SJCRH30 (cell line): ENCODE measurements at regions not wholly inside any gene's neighbourhood (a gene's known extent, or its start where the extent isn't known, plus 50 kb on each side); places are given as distances from the start of the nearest gene placed in this dataset.
"Not testable (repeated sequence)": the region's sequence is repeated elsewhere in the genome, so short reads cannot be mapped to it uniquely, and the experiment has no call there.

Experiments used
- DNase-seq, 2 experiments: peaks; one replicate each; pipeline ENCODE4 v3.0.0-alpha.2; 2015 to 2020
- H3K27ac ChIP-seq: fragments of 250-450 bp; sonication (Bioruptor Pico); 2 replicates; pipeline ENCODE4 v1.5.1; 2020; ENCODE audit warnings: mild to moderate bottlenecking, moderate library complexity
- H3K27me3 ChIP-seq: fragments of 250-450 bp; sonication (Bioruptor Pico); 2 replicates; pipeline ENCODE4 v1.5.1; 2020; ENCODE audit warnings: mild to moderate bottlenecking, moderate library complexity
- H3K36me3 ChIP-seq: fragments of 250-450 bp; sonication (Bioruptor Pico); 2 replicates; pipeline ENCODE4 v1.5.1; 2020; ENCODE audit warnings: mild to moderate bottlenecking, moderate library complexity
- H3K4me1 ChIP-seq: fragments of 250-450 bp; sonication (Bioruptor Pico); 2 replicates; pipeline ENCODE4 v1.5.1; 2020; ENCODE audit warnings: mild to moderate bottlenecking, moderate library complexity
- H3K4me3 ChIP-seq: fragments of 250-450 bp; sonication (Bioruptor Pico); 2 replicates; pipeline ENCODE4 v1.5.1; 2020; ENCODE audit warnings: mild to moderate bottlenecking, moderate library complexity
- H3K9me3 ChIP-seq: fragments of 250-450 bp; sonication (Bioruptor Pico); replicated peaks from 2 replicates; pipeline ENCODE4 v1.5.1; 2020; ENCODE audit warnings: mild to moderate bottlenecking, moderate library complexity

DNA sequence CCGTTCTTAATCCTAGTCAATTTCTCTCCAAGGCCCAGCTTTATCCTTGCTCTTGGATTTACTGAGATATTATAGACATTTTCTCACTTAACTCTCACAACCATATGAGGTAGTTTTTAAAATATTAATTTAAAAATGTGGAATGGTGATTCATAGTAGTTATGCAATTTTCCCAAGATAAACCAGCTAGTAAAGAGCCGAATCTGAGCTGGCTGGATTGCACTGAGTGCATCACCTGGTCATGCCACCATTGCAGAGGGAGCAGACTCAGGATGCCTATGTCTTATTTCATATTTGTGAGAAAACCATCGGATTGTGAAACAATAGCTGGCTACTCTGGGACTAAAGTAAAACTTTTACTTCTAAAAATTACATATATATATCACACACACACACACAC lies 494.0 kb downstream of the KCNT2 start:
- no peak for DNase-seq
- H3K36me3 ChIP-seq = no peaks in the 10 kb centered on the region
- H3K9me3 ChIP-seq = no peaks in the 10 kb centered on the region
- H3K4me1 ChIP-seq = no peaks in the 10 kb centered on the region
- H3K4me3 ChIP-seq = no peak overlapping the region
- H3K27ac ChIP-seq = no peak overlapping the region
- no peaks in the 10 kb centered on the region for H3K27me3 ChIP-seq

DNA sequence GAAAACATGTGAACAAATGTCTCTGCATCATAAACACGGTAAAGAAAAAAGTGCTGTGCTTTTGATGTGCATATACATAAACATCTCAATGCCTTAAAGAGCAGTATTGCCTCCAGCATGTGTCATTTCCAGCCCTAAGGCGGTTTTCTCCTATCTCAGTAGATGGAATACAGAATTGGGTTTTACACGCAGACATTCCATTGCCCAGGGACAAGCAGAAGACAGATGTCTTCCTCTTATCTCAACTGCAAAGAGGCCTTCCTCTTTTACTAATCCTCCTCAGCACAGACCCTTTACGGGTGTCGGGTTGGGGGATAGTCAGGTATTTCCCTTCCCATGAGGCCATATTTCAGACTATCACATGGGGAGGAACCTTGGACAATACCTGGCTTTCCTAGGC lies 499.2 kb downstream of the KCNT2 start:
- not testable (repeated sequence) for H3K36me3 ChIP-seq

DNA sequence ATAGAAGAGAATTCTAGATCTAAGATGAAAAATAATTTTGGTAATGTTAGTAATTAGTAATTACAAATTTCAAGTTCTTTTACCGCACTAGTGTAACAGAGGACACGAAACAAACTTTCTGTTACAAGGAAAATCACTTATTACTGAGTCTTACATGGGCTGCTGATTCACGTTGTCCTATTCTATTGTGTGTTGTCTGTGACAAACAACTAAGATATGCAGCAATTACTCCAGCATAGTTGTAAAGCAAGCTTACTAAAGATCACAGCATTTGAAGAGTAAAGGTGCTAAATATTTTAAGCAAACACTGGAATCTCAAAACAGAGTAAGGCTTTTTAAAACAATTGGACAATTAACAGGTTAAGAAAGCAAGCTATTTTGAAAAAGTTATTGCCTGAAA lies 502.3 kb downstream of the KCNT2 start:
- no peaks in the 10 kb centered on the region for H3K4me1 ChIP-seq
- no peak for DNase-seq

More for the DNA sequence above, 499.2 kb downstream of the KCNT2 start:
- H3K9me3 ChIP-seq, H3K27ac ChIP-seq, H3K4me1 ChIP-seq, H3K27me3 ChIP-seq, DNase-seq, H3K4me3 ChIP-seq: not testable (repeated sequence)

DNA sequence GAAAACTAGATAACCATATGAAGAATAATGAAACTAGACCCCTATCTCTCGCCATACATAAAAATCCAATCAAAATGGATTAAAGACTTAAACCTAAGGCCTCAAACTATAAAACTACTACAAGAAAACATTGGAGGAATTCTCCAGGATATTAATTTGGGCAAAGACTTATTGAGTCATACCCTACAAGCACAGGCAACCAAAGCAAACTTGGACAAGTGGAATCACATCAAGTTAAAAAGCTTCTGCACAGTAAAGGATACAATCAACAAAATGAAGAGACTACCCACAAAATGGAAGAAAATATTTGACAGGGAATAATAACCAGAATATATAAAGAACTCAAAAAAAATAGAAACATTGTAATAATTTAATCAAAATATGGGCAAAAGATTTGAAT lies 505.4 kb downstream of the KCNT2 start:
- no peak for DNase-seq
- no peaks in the 10 kb centered on the region for H3K36me3 ChIP-seq
- H3K4me1 ChIP-seq = no peaks in the 10 kb centered on the region
- H3K4me3 ChIP-seq = no peak overlapping the region
- H3K27ac ChIP-seq = no peak overlapping the region
- H3K27me3 ChIP-seq = no peaks in the 10 kb centered on the region
- no peaks in the 10 kb centered on the region for H3K9me3 ChIP-seq

More for the DNA sequence above, 502.3 kb downstream of the KCNT2 start:
- Histone ChIP-seq H3K36me3 (no peaks in the 10 kb centered on the region), H3K27me3 (no peaks in the 10 kb centered on the region), H3K9me3 (no peaks in the 10 kb centered on the region), H3K27ac (no peak overlapping the region), H3K4me3 (no peak overlapping the region)

DNA sequence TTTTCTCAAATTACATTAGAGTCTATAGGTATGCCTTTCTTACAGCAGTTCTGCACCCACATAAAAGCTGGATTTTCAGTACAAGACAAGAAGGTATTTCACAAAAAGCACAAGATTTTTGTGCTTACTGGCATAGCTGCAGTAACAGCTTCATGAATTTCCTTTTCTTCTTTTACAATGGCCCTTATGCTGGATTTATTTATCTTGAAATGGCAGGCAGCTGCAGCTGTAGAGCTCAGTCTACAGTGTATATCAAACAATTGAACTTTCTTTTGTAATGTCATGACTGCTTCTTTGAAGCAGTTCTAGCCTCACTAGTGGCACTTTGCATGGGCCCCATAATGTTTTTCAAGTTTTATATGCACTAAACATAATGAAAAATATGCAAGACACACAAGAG lies 510.2 kb downstream of the KCNT2 start:
- Histone ChIP-seq H3K27me3 (no peaks in the 10 kb centered on the region), H3K9me3 (no peaks in the 10 kb centered on the region), H3K4me3 (no peak overlapping the region), H3K36me3 (no peaks in the 10 kb centered on the region), H3K27ac (no peak overlapping the region), H3K4me1 (no peaks in the 10 kb centered on the region)
- DNase-seq = peak in 1 of 2 experiments; percentile 1

DNA sequence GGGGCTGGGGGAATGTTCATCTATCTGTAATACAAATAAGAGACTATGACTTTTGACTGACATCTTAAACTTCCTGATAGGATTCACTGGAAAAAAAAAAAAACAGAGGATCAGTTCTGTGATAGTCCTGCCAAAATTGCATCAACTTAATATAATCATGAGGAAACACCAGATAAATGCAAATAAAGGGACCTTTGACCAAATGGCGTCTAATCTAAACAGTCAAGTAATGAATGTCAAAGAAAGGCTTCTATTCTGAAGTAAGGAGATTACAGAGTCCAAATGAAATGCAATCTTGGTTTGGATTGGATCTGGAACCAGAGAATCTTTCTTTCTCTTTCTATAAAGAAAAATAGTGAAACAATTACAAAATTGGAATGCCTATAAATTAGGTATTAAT lies 513.4 kb downstream of the KCNT2 start:
- Histone ChIP-seq H3K27me3 (no peaks in the 10 kb centered on the region), H3K27ac (no peak overlapping the region), H3K4me1 (no peaks in the 10 kb centered on the region), H3K9me3 (no peaks in the 10 kb centered on the region), H3K36me3 (no peaks in the 10 kb centered on the region), H3K4me3 (no peak overlapping the region)
- DNase-seq = no peak

DNA sequence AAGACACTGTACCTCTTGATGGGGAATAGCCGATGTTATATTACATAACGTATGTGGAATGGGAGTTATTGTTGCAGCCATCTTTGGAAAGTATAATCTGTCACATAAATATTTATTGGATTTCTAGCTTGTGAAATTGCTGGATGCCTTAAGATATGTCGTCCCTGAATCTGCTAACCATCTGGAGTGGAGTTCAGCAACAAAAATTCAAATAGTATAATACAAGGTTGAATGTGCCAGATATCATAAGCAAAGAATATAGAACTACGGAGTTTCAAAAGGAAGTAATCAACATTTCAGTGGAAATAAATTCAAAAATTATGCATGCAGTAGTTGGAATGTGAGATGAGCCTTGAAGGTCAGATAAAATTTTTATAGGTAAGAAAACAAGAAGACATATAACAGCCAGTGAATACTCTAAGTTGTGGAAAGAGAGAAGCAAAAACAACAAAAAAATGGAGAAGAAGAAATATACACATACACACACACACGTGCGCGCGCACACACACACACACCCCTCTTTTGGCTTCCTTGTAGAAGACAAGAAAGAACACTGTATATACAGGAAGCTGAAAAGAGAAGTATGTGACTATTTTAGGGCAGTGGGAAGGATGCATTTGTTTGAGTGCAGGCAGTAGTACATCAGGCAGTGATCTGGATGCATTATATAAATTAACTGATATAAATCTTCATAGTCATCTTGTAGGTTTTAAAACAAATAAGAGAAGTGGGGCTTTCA lies 516.7 kb downstream of the KCNT2 start:
- Histone ChIP-seq H3K9me3 (no peaks in the 10 kb centered on the region), H3K4me1 (no peaks in the 10 kb centered on the region), H3K27me3 (no peaks in the 10 kb centered on the region), H3K4me3 (no peak overlapping the region), H3K27ac (no peak overlapping the region), H3K36me3 (no peaks in the 10 kb centered on the region)
- DNase-seq = no peak

DNA sequence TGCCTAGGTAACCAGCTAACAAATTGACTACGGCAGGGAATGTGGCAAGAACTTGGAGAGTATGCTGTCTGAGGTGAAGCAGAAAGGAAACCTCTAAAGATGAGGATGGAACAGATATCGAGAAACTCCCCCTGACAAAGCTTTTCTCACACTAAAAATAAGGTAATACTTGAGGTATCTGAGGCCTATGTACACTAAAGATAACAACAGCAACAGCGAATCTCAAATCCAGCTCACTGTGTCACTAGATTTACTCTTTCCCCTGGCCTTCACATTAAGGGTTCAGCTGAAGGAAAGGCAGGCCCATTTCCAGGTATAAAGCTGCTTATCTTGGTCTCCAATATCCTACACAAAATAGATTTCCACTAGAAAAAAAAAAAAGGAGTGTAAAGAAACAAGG lies 518.0 kb downstream of the KCNT2 start:
- Histone ChIP-seq H3K27me3 (no peaks in the 10 kb centered on the region), H3K9me3 (no peaks in the 10 kb centered on the region), H3K4me3 (no peak overlapping the region), H3K36me3 (no peaks in the 10 kb centered on the region), H3K4me1 (no peaks in the 10 kb centered on the region), H3K27ac (no peak overlapping the region)
- no peak for DNase-seq

DNA sequence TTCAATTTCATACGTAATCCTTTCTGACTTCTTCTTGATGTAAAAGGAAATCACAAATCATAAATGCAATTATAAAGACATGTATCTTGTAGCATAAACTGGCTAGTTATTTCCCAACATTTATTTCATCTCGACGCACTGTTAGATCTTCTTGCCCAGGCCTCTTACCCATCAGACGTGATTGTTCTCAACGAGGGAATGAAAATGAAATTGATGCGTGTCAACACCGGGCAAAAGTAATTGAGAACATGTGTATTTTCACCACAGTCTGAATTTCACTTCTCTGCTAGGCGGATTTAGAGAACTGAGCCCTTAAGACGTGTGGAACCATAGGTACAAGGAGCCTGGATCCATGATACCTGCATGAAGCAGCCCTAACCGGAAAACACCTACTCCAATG lies 519.7 kb downstream of the KCNT2 start:
- Histone ChIP-seq H3K9me3 (no peaks in the 10 kb centered on the region), H3K27ac (no peak overlapping the region), H3K36me3 (no peaks in the 10 kb centered on the region), H3K4me1 (no peaks in the 10 kb centered on the region), H3K4me3 (no peak overlapping the region), H3K27me3 (no peaks in the 10 kb centered on the region)
- DNase-seq = no peak

DNA sequence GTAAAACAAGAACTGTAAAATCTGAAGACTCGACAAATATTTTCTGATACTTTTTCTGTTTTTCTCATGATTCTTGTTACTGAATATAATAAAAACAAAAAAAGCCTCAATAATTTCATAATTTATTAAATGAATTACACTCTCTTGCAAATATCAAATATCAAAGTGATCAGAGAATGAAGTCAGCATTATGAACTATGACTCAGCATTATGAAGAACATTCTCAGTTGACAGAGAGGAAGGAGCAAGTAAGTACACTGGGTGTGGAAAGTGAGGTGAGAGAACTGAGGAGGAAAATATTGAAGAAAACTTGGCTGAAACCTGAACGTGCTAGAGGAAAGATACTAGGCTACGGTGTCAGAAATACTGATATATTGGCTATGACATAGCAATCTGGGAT lies 529.5 kb downstream of the KCNT2 start:
- H3K36me3 ChIP-seq = no peaks in the 10 kb centered on the region
- no peaks in the 10 kb centered on the region for H3K9me3 ChIP-seq
- H3K27me3 ChIP-seq = no peaks in the 10 kb centered on the region
- no peak overlapping the region for H3K27ac ChIP-seq
- no peak overlapping the region for H3K4me3 ChIP-seq
- no peaks in the 10 kb centered on the region for H3K4me1 ChIP-seq
- DNase-seq = no peak

DNA sequence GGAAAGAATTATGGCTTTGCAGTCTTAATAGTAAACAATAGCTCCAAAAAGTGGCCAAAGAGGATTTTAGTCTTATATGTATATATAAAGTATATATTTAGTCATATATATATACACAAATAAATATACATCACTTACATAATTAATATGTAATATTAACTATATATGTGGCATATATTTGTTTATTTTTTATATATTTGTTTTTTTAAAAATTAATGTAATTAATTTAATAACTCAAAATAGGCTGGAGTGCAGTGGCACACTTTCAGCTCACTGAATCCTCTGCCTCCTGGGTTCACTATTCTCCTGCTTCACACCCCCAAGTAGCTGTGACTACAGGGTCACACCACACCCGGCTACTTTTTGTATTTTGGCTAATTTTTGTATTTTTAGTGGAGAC lies 532.6 kb downstream of the KCNT2 start:
- Histone ChIP-seq H3K36me3 (no peaks in the 10 kb centered on the region), H3K27ac (no peak overlapping the region), H3K4me1 (no peaks in the 10 kb centered on the region), H3K9me3 (no peaks in the 10 kb centered on the region), H3K4me3 (no peak overlapping the region), H3K27me3 (no peaks in the 10 kb centered on the region)
- DNase-seq = no peak

DNA sequence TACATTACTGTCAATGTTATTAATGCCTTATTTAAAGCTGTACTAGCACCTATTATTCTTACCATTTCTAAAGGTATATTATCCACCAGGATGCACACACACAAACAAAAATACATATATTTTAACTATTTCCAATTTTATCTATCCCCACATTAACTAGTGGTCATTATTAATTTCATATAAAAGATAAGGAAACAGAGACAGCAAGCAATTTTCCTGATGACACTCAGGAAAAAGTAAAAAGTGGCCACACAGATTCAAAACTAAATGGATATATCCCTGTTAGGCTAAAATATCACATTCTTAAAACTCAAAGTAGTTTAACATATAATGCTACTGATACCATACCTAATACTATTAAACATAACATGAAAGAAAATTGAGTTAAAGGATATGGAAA lies 534.1 kb downstream of the KCNT2 start:
- Histone ChIP-seq H3K27ac (no peak overlapping the region), H3K4me1 (no peaks in the 10 kb centered on the region), H3K9me3 (no peaks in the 10 kb centered on the region), H3K4me3 (no peak overlapping the region), H3K27me3 (no peaks in the 10 kb centered on the region), H3K36me3 (no peaks in the 10 kb centered on the region)
- no peak for DNase-seq

DNA sequence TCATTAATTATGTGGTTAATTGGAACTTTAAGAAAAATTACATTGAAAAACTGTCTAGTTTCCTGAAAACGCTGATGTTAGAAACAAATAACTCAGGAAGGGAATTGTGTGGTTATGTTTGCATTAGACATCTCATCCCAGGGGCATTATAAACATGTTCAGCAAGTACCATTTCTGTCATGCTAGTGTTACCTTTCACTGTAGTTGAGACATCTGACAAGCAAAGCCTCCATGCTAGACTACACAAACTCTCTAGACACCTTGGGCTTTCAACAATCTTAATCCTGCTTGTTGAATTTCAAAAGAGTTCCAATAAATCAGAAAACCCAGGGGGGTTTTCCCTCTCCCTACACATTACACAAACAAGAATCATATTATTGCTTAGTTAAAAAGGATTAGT lies 536.8 kb downstream of the KCNT2 start:
- DNase-seq = no peak
- H3K9me3 ChIP-seq = no peaks in the 10 kb centered on the region
- no peaks in the 10 kb centered on the region for H3K4me1 ChIP-seq
- H3K36me3 ChIP-seq = no peaks in the 10 kb centered on the region
- H3K27ac ChIP-seq = no peak overlapping the region
- H3K27me3 ChIP-seq = no peaks in the 10 kb centered on the region
- no peak overlapping the region for H3K4me3 ChIP-seq

DNA sequence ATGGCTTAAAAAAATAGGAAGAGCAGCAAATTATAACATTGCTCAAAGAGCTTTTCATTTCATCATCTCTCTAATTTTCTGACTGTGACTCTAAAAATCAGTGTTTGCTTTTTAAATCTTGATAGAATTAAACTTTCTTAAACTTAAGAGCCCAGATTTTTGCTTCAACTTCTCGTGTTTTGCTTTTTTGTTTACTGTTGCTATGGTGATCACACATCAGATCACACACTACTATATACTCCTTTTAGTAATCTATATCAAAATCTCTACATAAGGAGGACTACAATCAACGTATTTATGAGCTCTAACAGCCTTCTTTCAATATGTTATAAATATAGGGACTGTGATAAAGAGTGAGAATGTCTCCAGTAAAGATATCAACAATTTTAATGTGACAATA lies 537.3 kb downstream of the KCNT2 start:
- Histone ChIP-seq H3K9me3 (no peaks in the 10 kb centered on the region), H3K36me3 (no peaks in the 10 kb centered on the region), H3K4me3 (no peak overlapping the region), H3K4me1 (no peaks in the 10 kb centered on the region), H3K27ac (no peak overlapping the region), H3K27me3 (no peaks in the 10 kb centered on the region)
- DNase-seq = no peak

DNA sequence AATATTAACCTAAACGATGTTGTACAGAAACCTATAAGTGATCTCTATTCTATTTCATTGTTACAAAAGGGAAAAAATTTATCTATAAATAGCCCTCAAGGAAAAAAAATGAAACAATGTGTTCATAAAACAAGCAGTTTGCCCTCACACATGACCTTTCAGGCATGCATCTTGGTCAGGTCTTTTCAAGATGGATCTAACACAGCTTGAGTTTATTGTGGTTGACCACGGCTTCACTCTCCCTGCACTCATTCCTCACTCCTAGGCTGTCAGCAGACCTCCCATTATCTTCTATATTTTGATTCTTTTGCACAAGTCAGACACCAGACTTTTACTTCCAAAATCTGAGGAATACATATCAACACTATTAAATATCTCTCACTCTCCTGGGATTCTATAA lies 544.3 kb downstream of the KCNT2 start:
- H3K9me3 ChIP-seq = no peaks in the 10 kb centered on the region
- no peaks in the 10 kb centered on the region for H3K36me3 ChIP-seq
- H3K4me3 ChIP-seq = no peak overlapping the region
- no peak for DNase-seq
- no peaks in the 10 kb centered on the region for H3K4me1 ChIP-seq
- no peaks in the 10 kb centered on the region for H3K27me3 ChIP-seq
- H3K27ac ChIP-seq = no peak overlapping the region

DNA sequence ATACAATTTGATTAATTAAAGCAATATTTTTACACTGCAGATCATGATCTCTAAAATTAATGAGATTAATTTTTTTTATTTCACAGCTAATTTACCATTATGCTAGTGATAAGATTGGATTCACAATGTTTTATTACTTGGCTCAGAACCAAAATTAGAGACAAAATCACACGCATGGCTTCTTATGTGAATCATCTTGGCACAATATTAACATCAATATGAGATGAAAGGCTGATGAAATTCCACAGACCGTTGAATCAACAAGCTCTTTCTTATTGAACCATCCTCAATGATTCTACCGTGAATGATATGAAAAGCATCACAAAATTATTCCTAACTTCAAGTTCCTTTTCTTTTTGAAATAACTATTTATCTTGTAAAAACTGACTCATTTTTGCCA lies 544.9 kb downstream of the KCNT2 start:
- no peak for DNase-seq
- Histone ChIP-seq H3K4me3 (no peak overlapping the region), H3K27ac (no peak overlapping the region), H3K36me3 (no peaks in the 10 kb centered on the region), H3K4me1 (no peaks in the 10 kb centered on the region), H3K9me3 (no peaks in the 10 kb centered on the region), H3K27me3 (no peaks in the 10 kb centered on the region)
